ENCODE measurements at regions not wholly inside any gene's neighbourhood (a gene's known extent, or its start where the extent isn't known, plus 50 kb on each side); places are given as distances from the start of the nearest gene placed in this dataset.

DNA sequence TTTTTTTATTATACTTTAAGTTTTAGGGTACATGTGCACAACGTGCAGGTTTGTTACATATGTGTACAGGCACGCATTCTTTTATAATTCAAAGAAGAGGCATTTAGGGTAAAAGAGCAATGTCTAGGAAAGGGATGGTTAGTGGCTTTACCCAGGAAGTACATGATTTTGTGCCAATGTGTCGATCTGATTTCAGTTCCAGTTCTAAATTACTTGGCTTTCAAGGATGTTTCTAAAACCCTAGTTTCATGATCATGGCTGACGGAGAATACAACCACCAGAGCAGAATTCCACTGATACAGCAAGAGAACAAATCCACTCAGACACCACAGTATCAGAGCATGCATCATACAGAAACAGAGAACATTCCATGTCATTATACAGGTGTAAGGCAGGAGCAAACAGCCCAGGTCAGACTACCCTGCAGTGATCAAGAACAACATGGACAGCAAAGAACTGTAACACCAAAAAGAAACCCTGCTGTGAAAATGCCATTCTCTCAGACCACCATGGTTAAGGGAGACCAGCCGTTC is 116.7 kb upstream of the STK17B start:
- no peak overlapping the region for H3K27ac ChIP-seq
- no peaks in the 10 kb centered on the region for H3K9me3 ChIP-seq
- no peak for DNase-seq
- H3K36me3 ChIP-seq = no peaks in the 10 kb centered on the region
- H3K4me1 ChIP-seq = peaks cover 0 to 26% (median 10%) of the 10 kb centered on the region in 4 donors
- H3K27me3 ChIP-seq = no peaks in the 10 kb centered on the region
- intact Hi-C loops (cut with DNase I; ENCODE audit: low total_unique reads) = loop anchor here (10.0 kb wide), 1 partner anchor 203 kb away; no protein-coding TSS in a partner anchor
- H3K4me3 ChIP-seq = no peak overlapping the region
- TF ChIP-seq, protein P1, sequence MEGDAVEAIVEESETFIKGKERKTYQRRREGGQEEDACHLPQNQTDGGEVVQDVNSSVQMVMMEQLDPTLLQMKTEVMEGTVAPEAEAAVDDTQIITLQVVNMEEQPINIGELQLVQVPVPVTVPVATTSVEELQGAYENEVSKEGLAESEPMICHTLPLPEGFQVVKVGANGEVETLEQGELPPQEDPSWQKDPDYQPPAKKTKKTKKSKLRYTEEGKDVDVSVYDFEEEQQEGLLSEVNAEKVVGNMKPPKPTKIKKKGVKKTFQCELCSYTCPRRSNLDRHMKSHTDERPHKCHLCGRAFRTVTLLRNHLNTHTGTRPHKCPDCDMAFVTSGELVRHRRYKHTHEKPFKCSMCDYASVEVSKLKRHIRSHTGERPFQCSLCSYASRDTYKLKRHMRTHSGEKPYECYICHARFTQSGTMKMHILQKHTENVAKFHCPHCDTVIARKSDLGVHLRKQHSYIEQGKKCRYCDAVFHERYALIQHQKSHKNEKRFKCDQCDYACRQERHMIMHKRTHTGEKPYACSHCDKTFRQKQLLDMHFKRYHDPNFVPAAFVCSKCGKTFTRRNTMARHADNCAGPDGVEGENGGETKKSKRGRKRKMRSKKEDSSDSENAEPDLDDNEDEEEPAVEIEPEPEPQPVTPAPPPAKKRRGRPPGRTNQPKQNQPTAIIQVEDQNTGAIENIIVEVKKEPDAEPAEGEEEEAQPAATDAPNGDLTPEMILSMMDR (IDR thresholded peaks at IDR 0.05) = no peak

DNA sequence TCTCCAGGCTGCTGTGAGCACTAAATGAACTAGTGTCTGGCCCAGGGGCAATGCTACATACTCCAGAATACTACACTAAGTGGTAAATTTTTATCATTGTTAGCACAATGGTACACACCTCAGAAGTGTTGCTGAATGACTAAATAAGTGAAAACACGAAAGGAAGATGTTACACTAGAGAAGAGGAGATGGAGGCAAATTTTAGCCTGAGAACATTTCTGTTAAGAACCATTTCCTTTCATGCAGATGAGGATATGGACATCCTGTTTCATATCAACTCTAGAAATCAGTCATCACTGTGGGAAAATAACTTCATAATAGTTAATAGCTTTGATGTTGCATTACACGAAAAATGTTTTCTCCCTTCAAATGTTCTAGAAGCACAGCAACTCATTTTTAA is 117.6 kb upstream of the STK17B start:
- Histone ChIP-seq H3K4me1 (peaks cover 0 to 19% (median 7%) of the 10 kb centered on the region in 4 donors), H3K27me3 (no peaks in the 10 kb centered on the region), H3K36me3 (no peaks in the 10 kb centered on the region), H3K27ac (no peak overlapping the region), H3K4me3 (no peak overlapping the region), H3K9me3 (no peaks in the 10 kb centered on the region)
- DNase-seq = no peak
- TF ChIP-seq, protein P1 (IDR thresholded peaks at IDR 0.05) = no peak
- intact Hi-C loops (cut with DNase I; ENCODE audit: low total_unique reads) = loop anchor here (10.0 kb wide), 1 partner anchor 204 kb away; no protein-coding TSS in a partner anchor

DNA sequence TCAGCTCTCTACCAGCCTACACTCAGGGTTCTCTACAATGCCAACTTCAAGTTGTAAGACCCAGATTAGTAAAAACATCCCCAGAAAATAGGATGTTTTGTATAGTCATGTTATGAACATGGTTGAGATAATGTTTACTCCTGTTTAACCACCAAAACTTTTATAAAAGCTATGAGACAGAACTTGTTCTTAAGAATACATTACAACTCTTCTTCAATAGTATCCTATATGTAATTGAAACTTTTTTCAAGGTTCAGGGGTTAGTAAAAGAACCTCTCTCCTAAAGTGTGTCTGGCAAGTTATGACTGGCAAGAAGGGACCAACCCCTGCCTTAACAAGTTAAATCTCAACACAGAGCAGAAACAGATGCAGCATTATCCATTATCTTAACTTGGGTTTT is 118.8 kb upstream of the STK17B start:
- intact Hi-C loops (cut with DNase I; ENCODE audit: low total_unique reads) = no loop called here
- DNase-seq = no peak
- H3K27me3 ChIP-seq = no peaks in the 10 kb centered on the region
- TF ChIP-seq, protein P1 (IDR thresholded peaks at IDR 0.05) = no peak
- no peak overlapping the region for H3K4me3 ChIP-seq
- peaks cover 0 to 7% (median 0%) of the 10 kb centered on the region in 4 donors for H3K4me1 ChIP-seq
- no peaks in the 10 kb centered on the region for H3K36me3 ChIP-seq
- H3K27ac ChIP-seq = no peak overlapping the region
- no peaks in the 10 kb centered on the region for H3K9me3 ChIP-seq

DNA sequence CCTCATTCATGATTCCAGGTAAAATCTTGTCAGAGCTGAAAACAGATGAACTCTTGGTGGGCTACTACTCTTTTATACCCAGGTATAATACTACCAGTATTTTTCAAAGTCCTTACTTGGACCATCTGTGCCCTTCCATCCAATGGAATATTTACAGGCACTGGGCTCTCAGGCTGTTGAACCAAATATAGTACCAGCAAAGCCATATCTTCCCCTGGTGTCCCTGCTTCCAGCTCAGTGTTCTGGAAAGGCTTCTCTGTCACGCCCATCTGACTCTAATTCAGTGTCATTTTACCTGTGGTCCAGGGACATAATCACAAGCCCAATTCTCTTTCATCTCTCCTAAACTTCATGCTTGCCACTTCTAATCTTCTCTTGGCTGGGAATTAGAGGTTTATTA is 119.2 kb upstream of the STK17B start:
- H3K36me3 ChIP-seq = no peaks in the 10 kb centered on the region
- H3K9me3 ChIP-seq = no peaks in the 10 kb centered on the region
- TF ChIP-seq, protein P1 (IDR thresholded peaks at IDR 0.05) = no peak
- peaks cover 0 to 3% (median 0%) of the 10 kb centered on the region in 4 donors for H3K4me1 ChIP-seq
- H3K4me3 ChIP-seq = no peak overlapping the region
- intact Hi-C loops (cut with DNase I; ENCODE audit: low total_unique reads) = no loop called here
- no peaks in the 10 kb centered on the region for H3K27me3 ChIP-seq
- DNase-seq = no peak
- H3K27ac ChIP-seq = no peak overlapping the region

DNA sequence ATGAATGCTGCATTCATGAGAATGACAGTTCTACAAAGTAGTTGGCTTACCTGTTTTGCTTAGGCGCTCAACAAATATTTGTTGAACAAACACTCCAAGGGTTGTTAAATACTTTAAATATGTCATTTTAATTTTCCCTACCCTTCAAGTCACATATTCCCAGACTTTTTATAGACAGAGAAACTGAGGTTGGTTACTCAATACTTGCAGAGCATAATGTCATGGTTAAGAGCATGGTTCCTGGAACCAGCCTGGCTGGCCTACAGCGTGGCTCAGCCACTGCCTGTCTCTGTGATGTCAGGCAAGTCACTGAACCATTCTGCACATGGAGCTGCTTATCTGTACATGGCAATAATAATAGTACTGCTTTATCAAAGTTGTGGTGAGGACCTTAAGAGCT is 120.0 kb upstream of the STK17B start:
- no peaks in the 10 kb centered on the region for H3K27me3 ChIP-seq
- TF ChIP-seq, protein P1 (IDR thresholded peaks at IDR 0.05) = no peak
- no peaks in the 10 kb centered on the region for H3K9me3 ChIP-seq
- H3K4me3 ChIP-seq = no peak overlapping the region
- no peak for DNase-seq
- no peak overlapping the region for H3K27ac ChIP-seq
- intact Hi-C loops (cut with DNase I; ENCODE audit: low total_unique reads) = no loop called here
- no peaks in the 10 kb centered on the region for H3K36me3 ChIP-seq
- no peaks in the 10 kb centered on the region for H3K4me1 ChIP-seq

Measured in tibial artery (tissue), 4 donors.